ENCODE measurements at regions not wholly inside any gene's neighbourhood (a gene's known extent, or its start where the extent isn't known, plus 50 kb on each side); places are given as distances from the start of the nearest gene placed in this dataset.

GRCh38 chr5:145227881-145228280, 607.3 kb downstream of the PRELID2 start:
- TF ChIP-seq CTCF (conservative IDR thresholded peaks at IDR 0.05; ENCODE audit: low read depth in 2 of 2): no peak
- no peak for TF ChIP-seq REST (IDR thresholded peaks at IDR 0.05; ENCODE audit: unreplicated experiment)
- no peak for TF ChIP-seq JUNB (IDR thresholded peaks at IDR 0.05; ENCODE audit: unreplicated experiment)
- no peak for TF ChIP-seq EZH2 (IDR thresholded peaks at IDR 0.05; ENCODE audit: low read depth, unreplicated experiment)
- TF ChIP-seq ZNF114 (CRISPR knock-in tag; IDR thresholded peaks at IDR 0.05): no peak
- TF ChIP-seq CREB1 (CRISPR knock-in tag; IDR thresholded peaks at IDR 0.05; ENCODE audit: low read depth): no peak
- no peak for TF ChIP-seq STAT1 (IDR thresholded peaks at IDR 0.05; ENCODE audit: unreplicated experiment)

Data from GM23338 (cell line).